Epithelial cell of esophagus (primary cell): ENCODE measurements at regions not wholly inside any gene's neighbourhood (a gene's known extent, or its start where the extent isn't known, plus 50 kb on each side); places are given as distances from the start of the nearest gene placed in this dataset.

ENCODE experiments used
- DNase-seq: peaks from one replicate; pipeline ENCODE4 v3.0.0; 2010; ENCODE audit warnings: low read depth
- H3K4me3 ChIP-seq: 2 replicates; pipeline ENCODE4 v1.5.1; 2011; ENCODE audit warnings: mild to moderate bottlenecking, low read length, control low read depth
- CTCF ChIP-seq: IDR thresholded peaks from 2 replicates; pipeline ENCODE4 v1.5.1; 2011; ENCODE audit warnings: low read depth, mild to moderate bottlenecking, low read length, control low read depth, inconsistent platforms; ENCODE audit not compliant: insufficient read depth; ENCODE audit errors: missing control alignments

GRCh38 chr5:12845549-12846159 is 941.4 kb upstream of the CTNND2 start:
- H3K4me3 ChIP-seq: no peak overlapping the region
- no peak for DNase-seq
- no peak for TF ChIP-seq CTCF

GRCh38 chr5:12840972-12841371 is 936.7 kb upstream of the CTNND2 start:
- TF ChIP-seq CTCF: no peak
- no peak overlapping the region for H3K4me3 ChIP-seq
- no peak for DNase-seq

GRCh38 chr5:12837592-12837991 is 933.3 kb upstream of the CTNND2 start:
- no peak for DNase-seq
- TF ChIP-seq CTCF: no peak
- H3K4me3 ChIP-seq: no peak overlapping the region

- no peak overlapping the region for H3K4me3 ChIP-seq
- no peak for DNase-seq
- no peak for TF ChIP-seq CTCF
These were observed 920.9 kb upstream of the CTNND2 start for GRCh38 chr5:12825163-12825562.

- no peak overlapping the region for H3K4me3 ChIP-seq
- TF ChIP-seq CTCF: no peak
- DNase-seq: no peak
These were observed 901.0 kb upstream of the CTNND2 start for GRCh38 chr5:12805165-12805698.

- DNase-seq: no peak
- no peak overlapping the region for H3K4me3 ChIP-seq
- no peak for TF ChIP-seq CTCF
These were observed 894.9 kb upstream of the CTNND2 start for GRCh38 chr5:12799165-12799564.

GRCh38 chr5:12795333-12795663 is 891.1 kb upstream of the CTNND2 start:
- TF ChIP-seq CTCF: no peak
- no peak overlapping the region for H3K4me3 ChIP-seq
- DNase-seq: no peak
